ENCODE measurements at regions not wholly inside any gene's neighbourhood (a gene's known extent, or its start where the extent isn't known, plus 50 kb on each side); places are given as distances from the start of the nearest gene placed in this dataset.
A peak's percentile ranks its signal among the peaks of the same experiment; 100 is the strongest.

DNA sequence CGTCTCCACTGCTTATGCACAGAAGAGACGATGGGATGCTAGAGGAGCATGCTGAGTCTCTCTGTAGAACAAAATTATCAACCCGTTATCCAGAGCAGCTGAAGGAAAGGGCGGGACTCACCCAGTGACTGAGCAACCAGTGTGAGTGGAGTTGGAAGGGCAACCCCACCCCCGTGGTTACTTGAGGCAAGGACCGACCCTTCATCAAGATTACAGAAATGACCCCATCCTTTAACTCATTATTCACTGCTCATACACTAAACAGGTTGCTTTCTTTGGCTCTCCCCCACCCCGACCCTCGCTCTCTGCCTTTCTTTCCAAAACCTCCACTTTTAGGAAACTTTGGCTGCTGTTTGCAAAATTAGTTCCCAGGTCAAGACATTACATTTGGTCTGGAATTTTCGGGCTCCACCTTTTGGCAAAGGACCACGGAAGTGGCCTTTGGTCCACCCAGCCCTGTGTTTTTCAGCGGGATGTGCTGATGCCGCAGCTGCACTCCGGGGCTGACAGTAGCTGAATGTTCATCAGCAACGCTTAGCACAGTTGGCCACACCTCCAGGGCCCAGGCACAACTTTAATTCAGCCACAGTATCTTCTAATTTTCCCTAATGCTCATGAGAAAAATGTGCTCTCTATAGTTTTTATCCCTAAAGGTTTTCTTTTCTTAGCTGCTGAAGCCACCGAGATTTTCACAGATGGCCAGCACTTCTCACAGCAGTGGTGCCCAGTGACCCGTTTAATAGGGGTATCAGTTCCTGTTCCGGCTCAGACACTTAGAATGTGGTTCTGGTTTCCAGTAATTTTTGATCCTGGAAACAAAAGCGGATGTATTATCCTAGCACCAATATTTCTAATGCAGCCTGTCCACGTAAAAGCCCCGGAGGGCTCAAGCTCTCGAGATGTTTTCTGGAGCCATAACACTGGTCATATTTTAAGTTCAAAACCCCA is 103.6 kb upstream of the NXT1 start:
- Histone ChIP-seq H3K36me3 (no peaks in the 10 kb centered on the region), H3K4me3 (no peak overlapping the region), H3K4me1 (peaks cover 0 to 37% (median 18%) of the 10 kb centered on the region in 12 donors), H3K9me3 (no peaks in the 10 kb centered on the region), H3K27ac (peak overlapping the region; percentile 23 to 78 (median 66)), H3K27me3 (no peaks in the 10 kb centered on the region)
- WGBS, 4 donors = 50 to 57% (median 54%) methylated on average over 21 of the region's 21 CpGs
- intact Hi-C loops (cut with DNase I) = loop anchor here in 7 of 10 donors (5.0 to 10.0 kb wide), 7 partner anchors 35 to 200 kb away; partner anchors contain the start of gene THBD (in 1 of the 7)
- TF ChIP-seq POLR2A (IDR thresholded peaks at IDR 0.05) = no peak
- TF ChIP-seq, protein P1, sequence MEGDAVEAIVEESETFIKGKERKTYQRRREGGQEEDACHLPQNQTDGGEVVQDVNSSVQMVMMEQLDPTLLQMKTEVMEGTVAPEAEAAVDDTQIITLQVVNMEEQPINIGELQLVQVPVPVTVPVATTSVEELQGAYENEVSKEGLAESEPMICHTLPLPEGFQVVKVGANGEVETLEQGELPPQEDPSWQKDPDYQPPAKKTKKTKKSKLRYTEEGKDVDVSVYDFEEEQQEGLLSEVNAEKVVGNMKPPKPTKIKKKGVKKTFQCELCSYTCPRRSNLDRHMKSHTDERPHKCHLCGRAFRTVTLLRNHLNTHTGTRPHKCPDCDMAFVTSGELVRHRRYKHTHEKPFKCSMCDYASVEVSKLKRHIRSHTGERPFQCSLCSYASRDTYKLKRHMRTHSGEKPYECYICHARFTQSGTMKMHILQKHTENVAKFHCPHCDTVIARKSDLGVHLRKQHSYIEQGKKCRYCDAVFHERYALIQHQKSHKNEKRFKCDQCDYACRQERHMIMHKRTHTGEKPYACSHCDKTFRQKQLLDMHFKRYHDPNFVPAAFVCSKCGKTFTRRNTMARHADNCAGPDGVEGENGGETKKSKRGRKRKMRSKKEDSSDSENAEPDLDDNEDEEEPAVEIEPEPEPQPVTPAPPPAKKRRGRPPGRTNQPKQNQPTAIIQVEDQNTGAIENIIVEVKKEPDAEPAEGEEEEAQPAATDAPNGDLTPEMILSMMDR (IDR thresholded peaks at IDR 0.05) = no peak
- DNase-seq (peak in 4 of 5 donors; percentile 57 to 64 (median 60)), ATAC-seq (peak; percentile 68 to 83 (median 76))

DNA sequence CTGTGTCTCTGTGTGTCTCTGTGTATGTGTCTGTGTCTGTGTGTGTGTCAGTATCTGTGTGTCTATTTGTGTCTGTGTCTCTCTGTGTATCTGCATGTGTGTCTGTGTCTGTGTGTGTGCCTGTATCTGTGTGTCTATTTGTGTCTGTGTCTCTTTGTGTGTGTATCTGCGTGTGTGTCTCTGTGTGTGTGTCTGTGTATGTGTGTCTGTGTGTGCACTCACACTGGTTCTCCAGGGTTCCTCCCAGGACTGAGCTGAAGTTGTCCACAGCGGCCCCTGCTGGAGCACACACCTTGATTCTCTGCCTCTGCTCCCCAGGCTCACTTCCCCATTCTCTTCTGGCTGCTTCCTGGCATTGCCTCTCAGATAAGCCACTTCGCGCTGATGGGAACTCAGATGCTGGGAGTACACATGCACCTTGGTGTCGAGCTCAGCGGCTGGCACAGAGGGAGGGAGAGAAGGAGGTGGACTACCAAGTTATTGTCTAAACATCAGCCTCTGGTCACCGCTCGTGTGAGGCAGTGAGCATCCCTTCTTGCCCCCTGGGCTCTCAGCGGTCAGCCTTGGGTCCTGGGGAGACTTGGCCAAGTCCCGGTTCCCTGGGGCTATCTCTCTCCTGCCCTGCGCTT is 104.9 kb upstream of the NXT1 start:
- H3K4me1 ChIP-seq = peaks cover 0 to 37% (median 18%) of the 10 kb centered on the region in 12 donors
- ATAC-seq = peak; percentile 40 to 83 (median 79)
- no peak overlapping the region for H3K4me3 ChIP-seq
- DNase-seq = peak; percentile 67 to 80 (median 71)
- no peaks in the 10 kb centered on the region for H3K36me3 ChIP-seq
- no peaks in the 10 kb centered on the region for H3K27me3 ChIP-seq
- TF ChIP-seq, protein P1 (IDR thresholded peaks at IDR 0.05) = peak; percentile 42 to 69 (median 48)
- no peak for TF ChIP-seq POLR2A (IDR thresholded peaks at IDR 0.05)
- intact Hi-C loops (cut with DNase I) = loop anchor here in 7 of 10 donors (2.0 to 10.0 kb wide), 8 partner anchors 37 to 555 kb away; partner anchors contain the start of gene THBD (in 1 of the 7)
- WGBS, 4 donors = 50 to 63% (median 57%) methylated on average over 11 of the region's 11 CpGs
- H3K27ac ChIP-seq = peak overlapping the region in 10 of 12 donors; percentile 23 to 75 (median 66)
- no peaks in the 10 kb centered on the region for H3K9me3 ChIP-seq

DNA sequence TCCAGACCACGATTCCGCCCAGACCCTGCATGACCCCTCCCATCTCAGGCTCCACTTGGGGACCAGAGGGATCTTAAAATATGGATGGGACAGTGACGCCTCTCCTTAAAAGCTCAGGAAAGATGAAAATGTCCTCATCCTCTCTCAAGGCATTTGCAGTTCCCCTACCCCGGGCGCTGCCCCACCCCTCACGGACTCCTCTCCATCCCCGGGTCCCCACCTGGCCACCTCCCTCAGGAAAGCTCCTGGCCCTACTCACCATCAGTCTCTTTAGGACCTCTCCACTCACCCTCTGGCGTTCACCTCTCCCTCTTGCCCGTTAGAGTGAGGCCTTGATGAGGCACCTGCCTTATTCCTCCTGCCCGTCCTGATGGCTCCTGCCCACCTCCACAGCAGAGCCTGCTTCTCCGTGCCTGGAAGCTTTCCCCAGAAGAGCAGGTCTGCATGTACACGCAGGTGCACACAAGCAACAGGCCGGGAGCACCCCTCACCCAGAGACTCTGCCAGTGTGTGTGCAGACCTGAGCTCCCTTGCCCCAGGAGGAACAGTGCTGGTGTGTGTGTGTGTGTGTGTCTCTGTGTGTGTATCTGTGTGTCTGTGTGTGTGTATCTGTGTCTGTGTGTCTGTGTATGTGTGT is 105.6 kb upstream of the NXT1 start:
- peak in 1 of 5 donors; percentile 13 for DNase-seq
- intact Hi-C loops (cut with DNase I) = loop anchor here in 8 of 10 donors (2.0 to 10.0 kb wide), 8 partner anchors 37 to 554 kb away; partner anchors contain the start of gene THBD (in 1 of the 8)
- ATAC-seq = no peak
- peak overlapping the region in 1 of 12 donors; percentile 66 for H3K27ac ChIP-seq
- WGBS, 4 donors = 90 to 93% (median 92%) methylated on average over 13 of the region's 13 CpGs
- peaks cover 0 to 37% (median 18%) of the 10 kb centered on the region in 12 donors for H3K4me1 ChIP-seq
- no peak overlapping the region for H3K4me3 ChIP-seq
- H3K27me3 ChIP-seq = no peaks in the 10 kb centered on the region
- no peak for TF ChIP-seq POLR2A (IDR thresholded peaks at IDR 0.05)
- TF ChIP-seq, protein P1 (IDR thresholded peaks at IDR 0.05) = no peak
- no peaks in the 10 kb centered on the region for H3K9me3 ChIP-seq
- no peaks in the 10 kb centered on the region for H3K36me3 ChIP-seq

Measured in heart left ventricle (tissue), 16 donors.